HG02884 (cell line): ENCODE measurements at regions not wholly inside any gene's neighbourhood (a gene's known extent, or its start where the extent isn't known, plus 50 kb on each side); places are given as distances from the start of the nearest gene placed in this dataset.
"Not testable (repeated sequence)": the region's sequence is repeated elsewhere in the genome, so short reads cannot be mapped to it uniquely, and the experiment has no call there.

ENCODE experiments used
- ATAC-seq: cut with Tn5 transposase; IDR thresholded peaks from one replicate; pipeline ENCODE4 v1.9.1; 2021; ENCODE audit warnings: mild to moderate bottlenecking, moderate library complexity; ENCODE audit not compliant: unreplicated experiment

- not testable (repeated sequence) for ATAC-seq
These were observed 240.8 kb downstream of the FAT3 start for GRCh38 chr11:92465410-92465809.

DNA sequence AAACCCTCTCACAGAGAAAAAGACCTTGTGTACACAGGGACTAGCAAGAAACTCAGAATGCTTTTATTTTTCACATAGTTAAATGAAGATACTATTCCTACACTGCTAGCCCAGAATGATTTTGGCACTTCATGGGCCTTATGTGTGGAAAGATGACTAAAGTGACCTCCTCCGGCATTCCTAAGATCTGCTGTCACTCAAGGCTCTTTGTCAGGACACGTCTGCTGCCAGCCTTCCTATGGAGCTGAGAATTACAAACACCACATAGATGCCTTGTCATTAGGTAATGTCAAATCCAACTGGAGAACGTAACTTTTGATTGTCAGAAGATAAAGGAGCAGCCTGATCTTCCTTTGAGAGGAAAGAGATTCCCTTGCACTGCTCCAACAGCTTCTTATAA lies 249.1 kb downstream of the FAT3 start:
- ATAC-seq, result no peak

DNA sequence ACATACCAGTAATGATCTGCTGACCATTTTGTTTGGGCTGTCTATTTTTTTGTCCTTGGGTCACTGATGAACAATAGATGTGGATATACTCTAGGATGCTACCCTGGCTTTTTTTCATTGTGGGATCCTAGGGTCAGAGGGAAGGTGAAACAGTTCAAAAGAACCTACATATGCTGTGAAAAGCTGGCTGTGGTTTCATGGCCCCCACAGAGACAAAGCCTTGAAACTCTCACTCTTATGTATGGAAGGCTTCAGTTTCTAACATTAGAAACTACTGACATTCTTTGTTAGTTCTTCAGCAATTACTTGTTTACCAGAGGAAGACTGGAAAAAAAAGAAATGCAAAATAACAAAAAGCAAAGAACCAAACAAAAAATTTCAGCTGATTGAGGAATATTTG lies 250.7 kb downstream of the FAT3 start:
- no peak for ATAC-seq

- ATAC-seq, result no peak
These were observed 251.2 kb downstream of the FAT3 start for GRCh38 chr11:92475819-92476218.

DNA sequence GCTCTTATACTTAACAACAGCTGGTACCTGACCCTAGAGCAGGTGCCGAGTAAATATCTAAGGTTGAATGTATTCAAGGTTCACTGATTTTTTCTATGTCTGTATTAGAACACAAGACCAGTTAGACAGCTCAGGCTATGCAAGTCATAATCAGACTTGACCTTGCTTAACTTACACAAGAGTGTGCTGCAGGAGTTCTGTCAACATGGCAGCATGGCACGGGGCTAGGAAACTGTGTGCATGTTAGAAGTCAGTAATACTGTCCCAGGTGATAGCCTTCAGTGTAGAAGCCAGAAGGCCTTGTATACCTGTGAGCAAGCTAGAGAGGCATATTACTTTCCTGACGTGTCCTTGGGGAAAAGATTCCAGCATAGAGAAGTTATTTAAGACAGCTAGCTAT lies 253.1 kb downstream of the FAT3 start:
- ATAC-seq, result no peak

DNA sequence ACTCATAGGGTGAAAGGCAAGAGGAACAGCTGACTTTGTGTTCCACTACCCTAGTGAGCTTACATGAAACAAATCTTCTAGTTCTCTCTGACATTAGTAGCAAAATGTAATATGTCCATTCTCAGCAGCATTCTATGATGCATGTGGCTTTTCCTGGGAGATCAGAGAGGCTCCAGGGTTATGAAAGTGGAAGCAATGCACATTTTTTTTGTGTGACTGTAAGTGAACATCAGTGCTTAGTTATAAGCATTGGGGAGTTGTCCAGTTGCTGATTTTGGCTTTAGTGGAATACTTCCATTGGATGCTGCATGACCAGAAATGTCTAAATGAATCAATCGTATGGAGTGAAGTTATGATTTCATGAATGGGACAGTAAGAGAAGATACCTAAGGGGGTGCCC lies 255.9 kb downstream of the FAT3 start:
- no peak for ATAC-seq

DNA sequence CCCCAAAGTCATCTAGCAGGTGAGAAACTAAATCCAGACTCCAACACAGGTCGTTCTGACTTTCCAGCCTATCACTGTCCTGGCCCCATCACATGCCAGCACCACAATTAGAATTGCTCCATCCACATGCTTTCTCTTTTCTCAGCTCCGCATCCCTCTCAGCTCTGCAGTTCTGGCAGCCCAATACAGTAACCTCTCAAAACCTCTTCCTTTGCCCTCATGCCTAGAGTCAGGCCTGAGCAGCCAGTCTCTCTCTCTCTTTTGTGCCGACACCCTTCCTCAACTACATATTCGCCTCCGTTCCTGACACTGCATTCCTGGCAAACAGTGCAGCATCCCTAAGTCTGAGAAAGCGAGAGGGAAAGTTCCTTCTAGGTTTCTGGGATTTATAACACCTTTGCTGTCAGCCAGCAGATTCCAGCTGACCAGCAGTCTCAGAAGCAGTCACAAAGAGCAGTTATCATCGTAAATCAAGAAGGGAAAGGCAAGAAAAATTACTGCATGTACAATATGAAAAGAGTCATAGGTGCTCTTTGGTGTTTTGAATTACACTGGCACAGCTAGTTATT lies 258.0 kb downstream of the FAT3 start:
- no peak for ATAC-seq

- no peak for ATAC-seq
These were observed 260.0 kb downstream of the FAT3 start for GRCh38 chr11:92484570-92484969.

GRCh38 chr11:92489826-92490399 lies 265.3 kb downstream of the FAT3 start:
- ATAC-seq, result no peak

DNA sequence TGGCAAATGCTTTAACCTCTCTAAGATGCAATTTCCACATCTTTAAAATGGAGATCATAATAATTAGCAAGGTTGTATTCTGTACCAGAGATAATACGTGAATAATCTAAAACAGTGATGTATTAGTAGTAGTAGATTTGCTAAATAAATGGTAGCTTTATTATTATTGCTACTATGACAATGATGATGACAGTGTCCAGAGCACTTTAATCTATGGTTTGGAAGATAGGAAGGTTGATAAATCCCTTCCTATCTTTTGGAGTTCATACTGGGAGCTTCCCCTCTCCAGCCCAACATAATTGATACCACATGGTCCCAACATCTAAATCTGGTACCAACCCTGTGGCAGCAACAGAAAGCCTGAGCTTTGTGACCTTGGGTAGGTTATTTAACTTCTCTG lies 267.8 kb downstream of the FAT3 start:
- ATAC-seq, result no peak

GRCh38 chr11:92495107-92495793 lies 270.6 kb downstream of the FAT3 start:
- ATAC-seq, result no peak

DNA sequence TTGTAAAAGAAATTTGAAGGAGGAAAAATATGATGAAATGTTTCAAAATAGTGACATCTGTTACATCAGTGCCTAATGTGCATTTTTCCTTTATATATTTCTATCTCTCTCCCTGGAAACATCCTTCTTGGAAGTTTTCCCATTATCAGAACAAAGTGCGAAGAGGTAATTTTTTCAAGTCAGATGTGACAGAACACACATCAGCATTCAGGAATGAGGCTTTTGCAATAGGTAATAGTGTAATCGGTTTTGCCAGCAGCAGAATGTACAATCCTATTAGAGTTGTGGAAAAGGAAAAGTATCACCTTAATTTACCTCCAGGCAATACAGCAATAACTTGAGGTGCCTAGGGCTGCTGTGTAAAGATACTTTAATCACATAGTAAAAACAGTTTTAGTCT lies 275.8 kb downstream of the FAT3 start:
- ATAC-seq, result no peak

DNA sequence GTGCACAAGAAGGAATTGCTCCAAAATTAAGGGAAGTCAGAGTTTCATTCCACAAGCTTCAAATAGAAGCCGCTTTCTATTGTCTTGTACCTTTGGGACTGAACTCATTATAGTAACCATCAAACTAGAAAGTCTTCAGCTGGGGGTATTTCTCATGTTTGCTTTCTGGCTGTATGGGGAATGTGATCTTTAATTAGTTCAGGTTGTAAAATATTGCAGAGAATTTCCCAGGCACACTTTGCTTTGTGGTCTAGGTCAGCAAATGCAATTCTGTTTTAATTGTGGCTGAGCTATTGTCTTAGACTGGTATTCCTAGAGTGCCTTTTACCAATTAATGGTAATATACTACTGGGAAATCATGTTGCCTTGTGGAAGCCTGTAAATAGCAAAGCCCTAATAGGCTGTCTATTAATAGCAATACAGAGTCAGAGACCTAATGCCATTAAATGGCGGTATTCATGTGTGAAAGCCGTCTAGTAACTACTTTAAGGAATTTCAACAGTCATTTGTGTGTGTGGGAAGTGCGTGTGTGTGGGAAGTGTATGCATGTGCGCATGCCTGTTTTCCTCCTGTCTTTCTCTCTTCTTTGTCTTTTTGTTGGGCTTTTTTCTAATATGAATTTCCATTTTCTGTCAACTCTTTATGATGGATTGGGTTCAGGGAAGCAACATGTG lies 276.6 kb downstream of the FAT3 start:
- no peak for ATAC-seq

- no peak for ATAC-seq
These were observed 279.4 kb downstream of the FAT3 start for GRCh38 chr11:92504004-92504403.

DNA sequence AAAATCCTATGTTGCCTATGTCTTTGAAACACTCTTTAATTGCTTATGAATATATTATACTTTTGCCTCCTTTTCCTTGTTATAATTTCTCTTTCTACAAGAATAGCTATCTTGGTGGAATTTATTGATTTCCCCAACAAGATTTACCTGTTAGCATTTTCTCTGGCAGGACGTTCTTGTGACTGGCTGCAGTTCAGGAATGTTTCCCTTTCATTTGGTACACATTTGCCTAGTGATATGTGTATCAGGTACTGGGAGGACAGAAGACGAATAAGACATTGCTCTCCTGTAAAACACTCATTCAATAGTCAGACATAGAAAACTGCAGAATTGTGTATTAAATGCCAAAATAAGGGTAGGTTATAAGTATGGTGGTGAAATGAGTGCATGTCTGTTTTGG lies 279.9 kb downstream of the FAT3 start:
- no peak for ATAC-seq

DNA sequence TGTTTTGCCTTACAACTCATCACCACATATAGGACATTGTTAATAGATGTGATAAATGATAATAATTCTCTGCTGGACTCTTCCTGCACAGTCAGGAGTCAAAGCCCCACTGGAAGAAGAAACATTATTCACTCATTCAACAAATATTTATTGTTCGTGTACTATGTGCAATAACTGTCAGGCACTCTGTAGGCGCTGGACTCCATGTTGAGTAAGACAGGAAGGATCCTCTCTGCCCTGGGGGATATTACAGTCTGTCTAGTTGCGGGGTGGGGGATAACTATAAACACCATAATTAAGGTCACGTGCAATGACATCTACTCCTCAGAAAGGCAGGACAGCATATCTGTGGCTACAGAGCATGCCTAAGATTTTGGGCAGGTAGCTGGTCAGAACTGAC lies 281.1 kb downstream of the FAT3 start:
- ATAC-seq, result no peak

- ATAC-seq, result no peak
These were observed 282.3 kb downstream of the FAT3 start for GRCh38 chr11:92506809-92507336.

DNA sequence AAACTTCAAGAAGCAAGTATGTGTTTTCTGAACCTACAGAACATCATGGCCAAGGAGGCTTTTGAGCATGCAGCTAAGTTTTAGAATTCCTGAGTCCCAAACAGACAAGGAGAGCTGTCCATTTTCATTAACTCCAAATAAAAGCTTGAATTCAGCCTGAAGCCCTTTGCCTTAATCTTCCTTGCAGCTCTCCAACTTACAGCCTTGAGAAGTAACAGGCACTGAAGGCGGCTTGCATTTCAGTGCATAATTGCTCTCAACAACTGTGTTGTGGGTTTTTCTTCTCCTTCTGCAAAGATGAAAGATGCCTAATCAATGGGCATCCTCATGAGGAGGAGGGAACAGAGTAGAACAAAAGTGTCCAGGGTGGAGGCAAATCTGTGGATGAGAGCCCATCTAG lies 286.0 kb downstream of the FAT3 start:
- no peak for ATAC-seq

- no peak for ATAC-seq
These were observed 287.0 kb downstream of the FAT3 start for GRCh38 chr11:92511522-92512203.

DNA sequence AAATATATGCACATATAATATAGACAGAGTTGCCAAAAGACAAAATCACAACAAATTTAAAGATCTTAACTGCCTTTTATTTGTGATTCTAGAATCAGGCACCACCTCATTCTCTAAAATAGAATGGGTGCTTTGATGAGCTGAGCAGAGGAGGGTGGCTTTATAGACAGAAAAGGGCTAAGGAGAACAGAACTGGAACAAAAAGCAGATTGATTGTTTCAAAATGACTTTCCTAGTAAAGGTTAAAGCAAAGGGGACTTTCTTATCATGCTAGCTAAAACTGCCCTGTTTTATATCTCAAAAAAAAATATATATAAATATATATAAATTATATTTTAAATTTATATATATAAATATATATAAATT lies 287.6 kb downstream of the FAT3 start:
- ATAC-seq, result no peak

DNA sequence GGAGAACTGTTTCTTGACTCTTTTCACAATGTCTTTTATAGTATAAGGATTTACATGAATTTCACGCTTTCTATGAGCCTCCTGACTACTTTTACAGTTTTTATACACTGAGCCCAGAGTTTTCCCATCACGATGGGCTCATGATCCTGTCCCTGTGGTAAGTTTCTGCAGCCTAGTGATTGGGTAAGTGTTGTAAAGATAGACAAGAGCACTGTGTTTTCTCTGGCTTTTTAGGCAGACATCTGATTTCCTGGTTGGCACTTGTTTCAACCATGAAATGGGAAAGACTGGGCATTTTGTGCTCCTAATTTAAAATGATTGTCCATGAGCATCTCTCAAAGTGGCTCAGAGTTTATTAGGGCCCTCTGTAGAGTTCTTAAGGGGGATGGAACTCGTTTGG lies 299.0 kb downstream of the FAT3 start:
- ATAC-seq, result no peak
